ENCODE measurements at regions not wholly inside any gene's neighbourhood (a gene's known extent, or its start where the extent isn't known, plus 50 kb on each side); places are given as distances from the start of the nearest gene placed in this dataset.

DNA sequence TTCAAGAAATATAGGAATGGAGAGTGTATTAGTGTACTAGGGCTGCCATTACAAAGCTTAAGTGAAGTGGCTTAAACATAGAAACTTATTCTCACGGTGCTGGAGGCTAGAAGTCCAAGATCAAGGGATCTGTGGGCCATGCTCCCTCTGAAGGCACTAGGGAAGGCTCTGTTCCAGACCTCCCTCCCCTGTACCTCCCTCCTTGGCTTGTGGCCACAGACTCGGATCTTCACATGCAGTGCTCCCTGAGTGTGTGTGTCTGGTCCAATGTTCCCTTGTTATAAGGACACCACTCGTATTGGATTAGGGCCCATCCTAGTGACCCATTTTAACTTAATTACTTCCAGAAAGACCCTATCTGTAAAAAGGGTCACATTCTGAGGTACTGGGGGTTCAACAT is 225.6 kb downstream of the VRK1 start:
- no peak overlapping the region for H3K27ac ChIP-seq
- no peak overlapping the region for H3K4me3 ChIP-seq
- intact Hi-C loops (cut with DNase I; ENCODE audit: low total_unique reads), result no loop called here
- H3K36me3 ChIP-seq, result no peaks in the 10 kb centered on the region
- no peaks in the 10 kb centered on the region for H3K9me3 ChIP-seq
- DNase-seq, result no peak
- TF ChIP-seq, protein P1, sequence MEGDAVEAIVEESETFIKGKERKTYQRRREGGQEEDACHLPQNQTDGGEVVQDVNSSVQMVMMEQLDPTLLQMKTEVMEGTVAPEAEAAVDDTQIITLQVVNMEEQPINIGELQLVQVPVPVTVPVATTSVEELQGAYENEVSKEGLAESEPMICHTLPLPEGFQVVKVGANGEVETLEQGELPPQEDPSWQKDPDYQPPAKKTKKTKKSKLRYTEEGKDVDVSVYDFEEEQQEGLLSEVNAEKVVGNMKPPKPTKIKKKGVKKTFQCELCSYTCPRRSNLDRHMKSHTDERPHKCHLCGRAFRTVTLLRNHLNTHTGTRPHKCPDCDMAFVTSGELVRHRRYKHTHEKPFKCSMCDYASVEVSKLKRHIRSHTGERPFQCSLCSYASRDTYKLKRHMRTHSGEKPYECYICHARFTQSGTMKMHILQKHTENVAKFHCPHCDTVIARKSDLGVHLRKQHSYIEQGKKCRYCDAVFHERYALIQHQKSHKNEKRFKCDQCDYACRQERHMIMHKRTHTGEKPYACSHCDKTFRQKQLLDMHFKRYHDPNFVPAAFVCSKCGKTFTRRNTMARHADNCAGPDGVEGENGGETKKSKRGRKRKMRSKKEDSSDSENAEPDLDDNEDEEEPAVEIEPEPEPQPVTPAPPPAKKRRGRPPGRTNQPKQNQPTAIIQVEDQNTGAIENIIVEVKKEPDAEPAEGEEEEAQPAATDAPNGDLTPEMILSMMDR (IDR thresholded peaks at IDR 0.05), result no peak
- H3K4me1 ChIP-seq, result no peaks in the 10 kb centered on the region
- peaks cover 0 to 3% of the 10 kb centered on the region in 2 donors for H3K27me3 ChIP-seq

DNA sequence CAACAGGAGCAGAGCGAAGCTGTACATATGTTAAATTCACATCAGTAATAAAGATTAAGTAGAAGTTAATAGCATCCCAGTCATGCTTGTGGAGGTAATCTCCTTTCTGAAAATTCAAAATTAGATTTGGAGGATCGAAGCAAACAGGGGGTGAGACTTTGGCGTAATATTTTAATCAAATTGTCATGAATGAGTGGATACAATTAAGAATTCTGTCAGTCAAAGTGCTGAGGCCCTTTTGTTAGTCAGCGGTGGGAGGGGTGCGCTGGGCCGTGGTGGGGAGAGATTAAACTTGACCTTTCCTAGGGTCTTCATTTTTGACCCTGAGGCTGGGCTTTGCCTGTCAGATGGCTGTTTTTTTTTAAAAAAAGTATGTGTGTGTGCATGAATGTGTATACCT is 226.7 kb downstream of the VRK1 start:
- intact Hi-C loops (cut with DNase I; ENCODE audit: low total_unique reads), result no loop called here

DNA sequence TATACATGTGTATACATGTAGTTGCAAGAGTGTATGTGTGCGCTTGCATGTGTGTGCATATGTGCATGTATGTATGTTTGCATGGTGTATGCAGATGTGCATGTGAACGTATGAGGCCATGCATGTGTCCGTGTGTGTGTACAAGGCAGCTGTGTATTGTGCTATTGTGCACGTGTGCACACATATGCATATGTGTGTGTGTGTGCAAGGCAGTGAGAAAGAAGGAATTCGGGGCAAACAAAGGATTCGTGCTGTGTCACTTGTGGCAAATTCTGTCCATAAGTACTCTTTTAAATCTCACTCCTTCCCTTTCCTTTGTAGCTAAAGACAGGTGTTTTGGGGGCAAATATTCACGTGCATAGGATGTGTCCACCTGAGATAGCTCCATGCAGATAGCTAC is 227.1 kb downstream of the VRK1 start:
- Histone ChIP-seq H3K27me3 (peaks cover 0 to 3% of the 10 kb centered on the region in 2 donors), H3K4me1 (no peaks in the 10 kb centered on the region), H3K27ac (no peak overlapping the region), H3K4me3 (no peak overlapping the region), H3K36me3 (no peaks in the 10 kb centered on the region), H3K9me3 (no peaks in the 10 kb centered on the region)
- TF ChIP-seq, protein P1 (IDR thresholded peaks at IDR 0.05), result no peak
- no peak for DNase-seq
- intact Hi-C loops (cut with DNase I; ENCODE audit: low total_unique reads), result no loop called here

More for the DNA sequence above, 226.7 kb downstream of the VRK1 start:
- Histone ChIP-seq H3K4me3 (no peak overlapping the region), H3K36me3 (no peaks in the 10 kb centered on the region), H3K4me1 (no peaks in the 10 kb centered on the region), H3K27ac (no peak overlapping the region), H3K9me3 (no peaks in the 10 kb centered on the region), H3K27me3 (peaks cover 0 to 3% of the 10 kb centered on the region in 2 donors)
- TF ChIP-seq, protein P1 (IDR thresholded peaks at IDR 0.05), result no peak
- DNase-seq, result no peak

DNA sequence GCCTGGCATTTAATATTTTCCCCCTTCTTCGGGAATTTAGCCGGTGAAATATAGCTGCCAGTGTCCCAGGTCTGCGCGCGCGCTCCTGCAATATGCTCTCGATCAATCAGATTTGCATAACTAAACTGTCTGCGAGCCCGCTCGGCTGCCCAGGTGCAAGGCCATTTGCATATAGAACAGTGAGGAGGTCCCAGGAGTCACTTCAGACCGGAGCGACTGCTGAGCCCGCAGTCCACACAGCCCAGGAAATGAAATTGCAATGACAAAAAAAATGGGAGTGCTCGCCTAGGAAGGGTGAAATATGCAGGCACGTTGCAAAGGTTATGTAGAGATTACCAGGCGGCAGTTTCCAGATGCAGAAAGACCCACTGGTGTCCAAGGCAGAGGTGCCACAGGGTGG is 228.5 kb downstream of the VRK1 start:
- Histone ChIP-seq H3K36me3 (no peaks in the 10 kb centered on the region), H3K4me3 (no peak overlapping the region), H3K27ac (no peak overlapping the region), H3K27me3 (peaks cover 0 to 3% of the 10 kb centered on the region in 2 donors), H3K4me1 (no peaks in the 10 kb centered on the region), H3K9me3 (no peaks in the 10 kb centered on the region)
- no peak for DNase-seq
- intact Hi-C loops (cut with DNase I; ENCODE audit: low total_unique reads), result no loop called here
- TF ChIP-seq, protein P1 (IDR thresholded peaks at IDR 0.05), result no peak

DNA sequence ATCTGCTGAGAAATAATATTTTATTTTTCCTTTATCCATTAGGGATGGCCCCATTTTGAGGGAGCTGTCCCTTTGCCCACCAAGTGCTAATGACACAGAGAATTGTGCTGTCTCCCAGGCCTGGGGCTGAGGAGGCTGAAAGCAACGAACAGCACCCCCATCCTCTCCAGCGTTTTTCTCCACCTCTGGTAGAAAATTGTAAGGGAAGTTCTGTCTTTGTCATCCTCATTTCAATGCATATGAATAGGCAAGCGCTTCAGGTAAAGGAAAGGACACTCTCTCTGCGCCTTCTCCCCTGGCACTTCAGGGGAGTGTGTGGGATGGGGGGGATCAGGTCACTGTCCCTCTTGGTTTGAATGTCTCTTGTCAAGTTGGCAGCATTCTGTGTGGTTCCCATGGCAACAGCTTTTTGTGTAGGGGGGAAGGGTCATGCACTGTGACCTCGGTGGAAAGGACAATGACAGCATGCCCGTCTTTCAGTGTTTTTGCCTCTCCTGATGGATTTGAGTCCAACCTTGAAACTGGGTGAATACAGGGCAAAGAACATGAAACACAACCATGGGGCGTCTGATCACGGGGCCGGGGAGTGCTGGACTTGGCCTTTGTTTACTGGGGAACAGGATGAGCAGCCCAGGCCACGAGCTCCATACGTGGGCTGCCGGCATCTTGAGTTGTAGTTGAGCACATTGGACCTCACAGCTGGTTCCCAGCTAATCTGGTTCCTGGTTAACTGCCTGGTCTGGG is 230.2 kb downstream of the VRK1 start:
- no peak overlapping the region for H3K27ac ChIP-seq
- DNase-seq, result no peak
- TF ChIP-seq, protein P1 (IDR thresholded peaks at IDR 0.05), result no peak
- H3K27me3 ChIP-seq, result peaks cover 0 to 3% of the 10 kb centered on the region in 2 donors
- intact Hi-C loops (cut with DNase I; ENCODE audit: low total_unique reads), result no loop called here
- H3K4me3 ChIP-seq, result no peak overlapping the region
- H3K4me1 ChIP-seq, result no peaks in the 10 kb centered on the region
- H3K9me3 ChIP-seq, result peaks cover 0 to 10% (median 0%) of the 10 kb centered on the region in 3 donors
- H3K36me3 ChIP-seq, result no peaks in the 10 kb centered on the region
